GM12892 (cell line): ENCODE measurements at regions not wholly inside any gene's neighbourhood (a gene's known extent, or its start where the extent isn't known, plus 50 kb on each side); places are given as distances from the start of the nearest gene placed in this dataset.
"Not testable (repeated sequence)": the region's sequence is repeated elsewhere in the genome, so short reads cannot be mapped to it uniquely, and the experiment has no call there.

Experiments used
- DNase-seq: peaks from one replicate; pipeline ENCODE4 v3.0.0; 2011; ENCODE audit not compliant: insufficient read length
- FAIRE-seq: peaks from 2 replicates; lab custom pipeline; 2011; peaks lifted over from hg19 to GRCh38; lab: Jason Lieb, UNC
- POLR2A ChIP-seq: IDR thresholded peaks from 2 replicates; pipeline ENCODE4 v1.6.1; 2011; ENCODE audit warnings: low read depth, low read length, control low read depth
- POLR2AphosphoS5 ChIP-seq: IDR thresholded peaks from 2 replicates; pipeline ENCODE4 v1.6.1; 2011; ENCODE audit warnings: low read depth, low read length, control low read depth
- TAF1 ChIP-seq: IDR thresholded peaks from 2 replicates; pipeline ENCODE4 v1.6.1; 2011; ENCODE audit warnings: low read depth, mild to moderate bottlenecking, control low read depth, low read length, borderline replicate concordance

DNA sequence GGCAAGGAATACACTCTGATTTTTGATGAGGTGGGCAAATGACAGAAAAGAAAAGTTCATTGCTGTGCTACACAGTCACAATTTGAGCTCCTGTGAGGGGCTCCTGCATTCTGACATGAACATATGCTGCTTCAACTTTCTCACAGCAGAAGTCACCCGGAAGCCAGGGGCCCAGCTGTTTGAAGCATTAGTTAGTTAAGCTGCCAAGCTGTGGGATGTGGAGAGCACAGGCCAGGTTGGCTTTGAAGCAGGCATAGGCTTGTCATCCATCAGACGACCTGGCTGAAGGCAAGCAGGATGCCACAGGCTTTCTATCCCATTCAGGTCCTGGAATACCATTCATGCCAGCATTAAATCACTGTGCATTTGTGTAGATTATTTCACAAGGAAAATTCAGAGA, 63.1 kb downstream of the MTNR1B start:
- TF ChIP-seq TAF1 (no peak), POLR2AphosphoS5 (no peak), POLR2A (no peak)
- no peak for DNase-seq
- no peak for FAIRE-seq

DNA sequence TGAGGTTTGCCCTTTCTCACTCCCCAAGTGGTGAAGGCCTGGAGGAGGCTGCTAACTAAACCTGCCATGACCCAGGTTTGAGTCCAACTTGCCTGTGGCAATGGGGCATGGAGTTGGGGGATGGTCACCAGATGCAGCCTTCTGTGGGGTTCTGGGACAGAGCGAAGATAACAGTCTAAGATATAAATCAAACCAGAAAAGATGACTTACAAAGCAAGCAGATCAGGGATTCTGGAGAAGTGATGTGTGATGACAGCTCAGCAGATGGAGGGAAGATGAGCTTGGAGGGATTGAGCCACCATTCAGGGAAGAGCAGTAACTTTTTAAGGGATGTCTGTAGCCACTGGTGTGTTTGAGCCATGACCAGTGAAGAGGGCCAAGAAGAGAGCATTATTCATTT, 63.6 kb downstream of the MTNR1B start:
- FAIRE-seq (no peak), DNase-seq (no peak)
- TF ChIP-seq POLR2AphosphoS5 = no peak
- no peak for TF ChIP-seq POLR2A
- no peak for TF ChIP-seq TAF1

DNA sequence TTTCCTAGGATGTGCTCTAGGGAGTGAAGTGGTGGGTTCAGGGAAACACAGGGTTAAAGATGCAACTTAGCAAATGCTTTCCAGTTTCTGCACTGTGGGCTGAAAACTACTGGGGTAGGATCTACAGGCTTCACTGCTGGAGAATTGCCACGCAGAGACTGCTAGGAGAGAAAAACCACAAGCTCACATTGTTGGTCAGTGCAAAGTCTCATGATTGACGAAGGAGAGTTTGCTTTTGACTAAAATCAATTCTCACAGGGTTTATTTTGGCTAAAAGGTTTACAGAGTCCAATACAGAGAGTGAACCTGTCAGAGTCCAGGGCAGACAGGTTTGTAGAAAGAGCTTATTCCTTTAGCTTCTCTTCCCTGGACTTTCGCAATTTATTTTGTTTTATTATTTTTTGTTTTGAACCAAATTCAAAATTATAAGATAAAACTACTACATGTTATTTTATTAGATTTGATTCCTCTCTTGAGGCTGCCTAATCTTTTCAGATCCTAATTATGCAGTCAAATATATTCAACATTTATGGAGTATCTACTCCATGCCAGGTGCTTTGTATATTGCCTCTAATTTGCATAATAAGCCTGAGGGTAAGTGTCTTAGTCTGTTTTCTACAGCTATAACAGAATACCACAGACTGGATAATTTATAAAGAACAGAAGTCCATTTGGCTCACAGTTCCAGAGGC, 64.7 kb downstream of the MTNR1B start:
- DNase-seq = no peak
- FAIRE-seq = peak; percentile 61
- TF ChIP-seq TAF1 (no peak), POLR2AphosphoS5 (no peak), POLR2A (no peak)

DNA sequence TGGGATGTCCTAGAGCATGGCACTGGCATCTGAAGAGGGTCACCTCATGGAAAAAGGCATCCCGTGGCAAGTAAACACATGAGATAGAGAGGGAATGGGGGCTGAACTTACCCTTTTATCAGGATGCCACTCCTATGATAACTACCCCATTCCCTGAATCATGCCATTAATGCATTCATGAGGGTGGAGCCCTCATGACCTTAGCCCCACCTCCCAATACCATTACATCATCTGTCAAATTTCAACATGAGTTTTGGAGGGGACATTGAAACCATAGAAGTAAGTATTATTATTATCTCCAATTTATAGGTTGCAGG, 65.2 kb downstream of the MTNR1B start:
- FAIRE-seq (no peak), DNase-seq (no peak)
- TF ChIP-seq POLR2AphosphoS5 (no peak), TAF1 (no peak), POLR2A (no peak)

DNA sequence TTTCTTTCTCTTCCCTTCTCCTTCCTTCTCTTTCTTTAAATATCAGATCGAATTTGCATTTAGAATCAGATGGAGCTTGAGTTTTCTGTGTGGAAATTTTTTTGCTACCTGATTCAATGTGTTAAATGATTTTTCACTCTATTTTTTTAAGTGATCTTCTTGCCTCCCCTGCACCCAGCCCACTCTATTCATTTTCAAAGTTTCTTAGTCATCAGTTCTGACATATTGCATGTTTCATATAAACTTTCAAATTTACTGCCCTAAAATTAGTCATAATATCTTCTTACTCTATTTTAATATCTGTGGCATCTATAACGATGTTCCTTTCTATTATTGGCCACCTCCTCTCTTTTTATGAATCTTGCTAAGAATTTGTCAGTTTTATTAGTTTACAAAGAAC, 69.1 kb downstream of the MTNR1B start:
- FAIRE-seq (no peak), DNase-seq (no peak)
- no peak for TF ChIP-seq TAF1
- no peak for TF ChIP-seq POLR2A
- TF ChIP-seq POLR2AphosphoS5 = no peak

DNA sequence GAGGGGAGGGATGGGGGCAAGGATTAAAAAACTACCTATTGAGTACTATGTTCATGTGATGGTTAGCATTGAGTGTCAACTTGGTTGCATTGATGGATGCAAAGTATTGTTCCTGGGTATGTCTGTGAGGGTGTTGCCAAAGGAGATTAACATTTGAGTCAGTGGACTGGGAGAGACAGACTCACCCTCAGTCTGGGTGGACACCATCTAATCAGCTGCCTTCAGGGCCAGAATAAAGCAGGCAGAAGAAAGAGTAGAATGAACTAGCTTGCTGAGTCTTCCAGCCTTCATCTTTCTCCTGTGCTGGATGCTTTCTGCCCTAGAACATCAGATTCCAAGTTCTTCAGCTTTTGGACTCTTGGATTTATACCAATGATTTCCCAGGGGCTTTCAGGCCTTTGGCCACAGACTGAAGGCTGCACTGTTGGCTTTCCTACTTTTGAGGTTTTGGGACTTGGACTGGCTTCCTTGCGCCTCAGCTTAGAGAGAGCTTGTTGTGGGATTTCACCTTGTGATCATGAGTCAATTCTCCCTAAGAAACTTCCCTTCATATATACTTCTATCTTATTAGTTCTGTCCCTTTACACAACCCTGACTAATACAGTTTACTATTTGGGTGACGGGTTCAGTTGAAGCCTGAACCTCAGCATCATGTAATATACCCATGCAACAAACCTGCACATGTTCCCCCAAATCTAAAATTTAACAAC, 70.2 kb downstream of the MTNR1B start:
- no peak for TF ChIP-seq POLR2AphosphoS5
- TF ChIP-seq TAF1 = no peak
- TF ChIP-seq POLR2A = no peak
- FAIRE-seq = no peak
- DNase-seq = no peak

DNA sequence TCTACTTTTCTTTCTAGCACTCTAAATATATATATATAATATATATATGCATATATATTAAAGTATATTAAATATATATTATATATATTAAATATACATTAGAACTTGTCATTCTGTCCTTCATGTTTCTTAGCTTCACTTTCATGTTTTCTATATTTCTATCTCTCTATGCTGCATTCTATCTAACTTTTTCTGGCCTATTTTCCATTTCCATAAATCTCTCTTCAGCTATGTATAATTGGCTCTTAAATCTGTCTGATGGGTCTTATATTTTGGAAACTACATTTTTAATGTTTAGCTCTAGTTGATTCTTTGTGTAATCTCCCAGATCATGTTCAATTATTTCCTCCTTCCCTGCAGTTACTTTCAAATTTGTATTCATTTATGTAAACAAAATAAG, 72.2 kb downstream of the MTNR1B start:
- FAIRE-seq = no peak
- no peak for DNase-seq
- TF ChIP-seq TAF1 (no peak), POLR2A (no peak), POLR2AphosphoS5 (no peak)

DNA sequence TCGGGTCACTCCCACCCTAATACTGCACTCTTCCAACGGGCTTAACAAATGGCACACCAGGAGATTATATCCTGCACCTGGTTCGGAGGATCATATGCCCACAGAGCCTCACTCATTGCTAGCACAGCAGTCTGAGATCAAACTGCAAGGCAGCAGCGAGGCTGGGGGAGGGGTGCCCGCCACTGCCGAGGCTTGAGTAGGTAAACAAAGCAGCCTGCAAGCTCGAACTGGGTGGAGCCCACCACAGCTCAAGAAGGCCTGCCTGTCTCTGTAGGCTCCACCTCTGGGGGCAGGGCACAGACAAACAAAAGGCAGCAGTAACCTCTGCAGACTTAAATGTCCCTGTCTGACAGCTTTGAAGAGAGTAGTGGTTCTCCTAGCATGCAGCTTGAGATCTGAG, 73.7 kb downstream of the MTNR1B start:
- not testable (repeated sequence) for FAIRE-seq

DNA sequence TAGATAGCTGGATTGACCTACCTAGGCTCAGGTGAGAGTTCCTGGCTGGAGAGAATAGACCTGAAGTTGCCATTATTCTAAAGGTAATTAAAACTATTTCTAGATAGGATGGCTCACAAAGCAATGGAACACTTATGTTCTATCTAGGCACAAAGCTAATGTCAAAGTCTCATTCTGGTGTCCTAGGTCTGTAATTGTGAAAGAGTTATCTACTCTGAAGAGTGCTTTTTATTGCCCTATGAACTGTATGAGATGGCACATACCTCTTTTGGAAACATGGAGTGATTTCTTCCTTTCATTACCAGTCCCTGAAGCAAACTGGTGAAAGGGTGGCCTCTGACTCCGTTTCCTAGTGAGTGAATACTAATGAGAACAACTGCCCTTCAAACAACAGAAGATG, 80.3 kb downstream of the MTNR1B start:
- FAIRE-seq = no peak
- TF ChIP-seq POLR2AphosphoS5 (no peak), POLR2A (no peak), TAF1 (no peak)
- DNase-seq = no peak

More for the DNA sequence above, 73.7 kb downstream of the MTNR1B start:
- not testable (repeated sequence) for DNase-seq

DNA sequence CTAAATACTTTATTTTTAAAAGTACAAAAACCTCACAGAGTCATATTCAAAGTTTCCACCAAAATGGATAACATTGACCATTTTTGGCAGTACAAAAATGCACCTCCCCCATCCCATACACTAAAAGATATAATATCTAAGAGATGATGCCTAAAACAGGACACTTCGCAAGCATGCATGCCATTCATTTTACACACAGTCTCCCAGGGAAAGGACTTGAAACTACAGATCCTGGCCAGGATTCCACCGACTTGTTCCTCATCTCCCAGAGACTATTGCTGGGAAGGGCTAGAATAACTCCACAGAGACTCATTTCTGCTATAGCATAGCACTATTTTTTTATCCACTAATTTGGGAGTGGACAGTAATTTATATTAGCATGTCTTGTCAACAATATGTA, 81.7 kb downstream of the MTNR1B start:
- no peak for FAIRE-seq
- TF ChIP-seq TAF1 = no peak
- TF ChIP-seq POLR2AphosphoS5 = no peak
- TF ChIP-seq POLR2A = no peak
- no peak for DNase-seq

DNA sequence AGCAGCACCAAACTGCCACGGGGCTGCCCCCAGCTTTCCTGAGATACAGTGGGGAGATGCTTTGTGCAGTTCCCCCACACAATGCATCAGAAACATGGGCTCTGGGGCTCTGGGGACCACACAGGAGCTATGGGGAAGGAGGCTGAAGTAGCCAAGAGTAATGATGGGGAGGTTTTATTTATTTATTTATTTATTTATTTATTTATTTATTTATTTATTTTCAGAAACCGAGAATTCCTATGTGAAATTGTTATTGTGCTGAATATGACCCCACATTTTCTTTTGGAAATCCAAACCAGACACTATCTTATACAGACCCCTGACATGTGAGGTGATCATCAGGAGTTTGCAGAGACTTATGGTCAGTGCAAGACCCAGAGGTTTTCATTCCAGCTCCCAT, 84.4 kb downstream of the MTNR1B start:
- TF ChIP-seq POLR2AphosphoS5 (no peak), TAF1 (no peak), POLR2A (no peak)
- FAIRE-seq (no peak), DNase-seq (no peak)

DNA sequence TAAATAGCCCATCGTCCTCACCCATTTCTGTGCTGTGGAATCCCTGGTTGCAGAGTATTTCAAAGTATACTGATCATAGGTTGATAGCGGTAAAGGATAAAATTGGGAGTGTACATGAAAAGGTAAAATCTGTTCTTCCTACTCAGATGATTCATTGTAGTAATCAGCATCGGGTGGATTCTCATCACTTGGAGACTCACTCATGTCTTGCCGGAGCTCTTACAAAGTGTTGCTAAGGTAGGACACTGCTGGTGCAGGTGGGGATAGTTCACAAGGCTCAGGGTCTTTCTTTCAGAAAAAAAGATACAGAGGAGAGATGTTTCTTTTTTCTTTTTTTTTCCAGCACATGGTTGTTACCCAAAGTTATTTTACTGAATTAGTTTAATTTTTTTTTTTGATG, 84.8 kb downstream of the MTNR1B start:
- DNase-seq = no peak
- FAIRE-seq = no peak
- TF ChIP-seq TAF1 = no peak
- no peak for TF ChIP-seq POLR2AphosphoS5
- no peak for TF ChIP-seq POLR2A

DNA sequence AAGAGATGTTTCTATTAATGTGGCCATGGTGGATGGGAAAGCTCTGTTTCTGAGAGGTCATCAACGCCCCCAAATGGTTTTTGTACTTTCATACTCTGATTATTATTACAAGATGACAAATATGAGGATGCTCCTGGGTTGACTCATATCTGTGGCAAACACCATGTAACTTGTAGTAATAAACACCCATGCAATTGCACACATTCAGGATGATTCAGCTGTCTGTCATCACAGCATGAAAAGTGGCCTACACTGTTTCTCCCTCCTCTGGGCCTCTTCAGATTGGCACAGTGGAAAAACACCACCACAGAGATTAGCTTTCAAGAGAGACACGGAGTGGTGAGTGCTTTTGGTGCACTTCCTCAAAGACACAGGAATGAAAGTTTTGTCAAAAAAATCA, 85.4 kb downstream of the MTNR1B start:
- TF ChIP-seq POLR2AphosphoS5 = no peak
- TF ChIP-seq POLR2A = no peak
- no peak for TF ChIP-seq TAF1
- DNase-seq (no peak), FAIRE-seq (no peak)
